ENCODE measurements at regions not wholly inside any gene's neighbourhood (a gene's known extent, or its start where the extent isn't known, plus 50 kb on each side); places are given as distances from the start of the nearest gene placed in this dataset.

DNA sequence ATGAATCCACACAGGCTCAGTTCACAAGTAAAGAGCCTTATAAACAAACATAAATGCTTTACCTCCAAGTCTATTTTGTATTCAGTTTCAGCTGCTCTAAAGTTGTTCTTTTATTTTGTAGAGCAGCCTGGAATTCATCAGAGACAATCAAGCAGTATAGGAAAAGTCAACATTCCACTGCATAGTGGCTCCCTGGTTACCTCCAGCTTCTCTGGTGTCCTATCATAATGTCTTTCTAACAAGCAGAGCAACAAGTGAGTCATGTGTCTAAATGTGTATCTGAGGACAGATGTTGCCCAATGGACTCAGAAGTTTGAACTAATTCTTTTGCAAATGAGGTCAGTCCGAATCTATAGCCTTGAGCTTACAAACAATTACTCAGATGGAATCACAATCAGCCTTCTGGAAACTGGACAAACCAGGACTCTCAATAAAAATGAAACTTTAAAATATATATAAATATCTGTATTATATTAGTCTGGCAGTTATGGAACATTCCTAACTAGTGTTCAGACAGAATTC, 292.0 kb upstream of the TOM1L1 start:
- TF ChIP-seq GATA2 (IDR thresholded peaks at IDR 0.05; ENCODE audit: low read depth, low read length) (no peak), GATA3 (IDR thresholded peaks at IDR 0.05; ENCODE audit: low read depth, low read length) (no peak)
